ENCODE measurements at regions not wholly inside any gene's neighbourhood (a gene's known extent, or its start where the extent isn't known, plus 50 kb on each side); places are given as distances from the start of the nearest gene placed in this dataset.

DNA sequence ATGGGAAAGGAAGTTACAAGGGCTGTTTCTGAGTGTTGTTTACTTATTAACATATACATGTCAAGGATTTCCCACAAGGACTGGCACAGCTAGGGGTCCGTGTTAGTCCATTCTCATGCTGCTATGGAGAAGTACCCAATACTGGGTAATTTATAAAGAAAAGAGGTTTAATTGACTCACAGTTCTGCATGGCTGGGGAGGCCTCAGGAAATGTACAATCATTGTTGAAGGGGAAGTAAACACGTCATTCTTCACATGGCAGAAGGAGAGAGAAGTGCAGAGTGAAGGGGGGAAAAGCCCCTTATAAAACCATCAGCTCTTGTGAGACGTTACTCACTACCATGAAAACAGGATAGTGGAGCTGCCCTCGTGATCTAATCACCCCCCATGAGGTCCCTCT is 128.9 kb upstream of the CELF4 start:
- TF ChIP-seq FOXP2 (optimal IDR thresholded peaks at IDR 0.05; ENCODE audit: borderline replicate concordance, extremely low read depth, extremely low read length, insufficient read depth) (no peak), TAF1 (IDR thresholded peaks at IDR 0.05; ENCODE audit: borderline replicate concordance, insufficient read depth, low read length) (no peak), POLR2AphosphoS5 (IDR thresholded peaks at IDR 0.05; ENCODE audit: low read depth, low read length) (no peak), SIN3A (IDR thresholded peaks at IDR 0.05; ENCODE audit: borderline replicate concordance, insufficient read depth, low read length) (no peak)
- TF ChIP-seq, protein P1, sequence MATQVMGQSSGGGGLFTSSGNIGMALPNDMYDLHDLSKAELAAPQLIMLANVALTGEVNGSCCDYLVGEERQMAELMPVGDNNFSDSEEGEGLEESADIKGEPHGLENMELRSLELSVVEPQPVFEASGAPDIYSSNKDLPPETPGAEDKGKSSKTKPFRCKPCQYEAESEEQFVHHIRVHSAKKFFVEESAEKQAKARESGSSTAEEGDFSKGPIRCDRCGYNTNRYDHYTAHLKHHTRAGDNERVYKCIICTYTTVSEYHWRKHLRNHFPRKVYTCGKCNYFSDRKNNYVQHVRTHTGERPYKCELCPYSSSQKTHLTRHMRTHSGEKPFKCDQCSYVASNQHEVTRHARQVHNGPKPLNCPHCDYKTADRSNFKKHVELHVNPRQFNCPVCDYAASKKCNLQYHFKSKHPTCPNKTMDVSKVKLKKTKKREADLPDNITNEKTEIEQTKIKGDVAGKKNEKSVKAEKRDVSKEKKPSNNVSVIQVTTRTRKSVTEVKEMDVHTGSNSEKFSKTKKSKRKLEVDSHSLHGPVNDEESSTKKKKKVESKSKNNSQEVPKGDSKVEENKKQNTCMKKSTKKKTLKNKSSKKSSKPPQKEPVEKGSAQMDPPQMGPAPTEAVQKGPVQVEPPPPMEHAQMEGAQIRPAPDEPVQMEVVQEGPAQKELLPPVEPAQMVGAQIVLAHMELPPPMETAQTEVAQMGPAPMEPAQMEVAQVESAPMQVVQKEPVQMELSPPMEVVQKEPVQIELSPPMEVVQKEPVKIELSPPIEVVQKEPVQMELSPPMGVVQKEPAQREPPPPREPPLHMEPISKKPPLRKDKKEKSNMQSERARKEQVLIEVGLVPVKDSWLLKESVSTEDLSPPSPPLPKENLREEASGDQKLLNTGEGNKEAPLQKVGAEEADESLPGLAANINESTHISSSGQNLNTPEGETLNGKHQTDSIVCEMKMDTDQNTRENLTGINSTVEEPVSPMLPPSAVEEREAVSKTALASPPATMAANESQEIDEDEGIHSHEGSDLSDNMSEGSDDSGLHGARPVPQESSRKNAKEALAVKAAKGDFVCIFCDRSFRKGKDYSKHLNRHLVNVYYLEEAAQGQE (IDR thresholded peaks at IDR 0.05; ENCODE audit: insufficient read depth in 1 of 2, low read depth in 2 of 2, low read length in 2 of 2), result no peak

DNA sequence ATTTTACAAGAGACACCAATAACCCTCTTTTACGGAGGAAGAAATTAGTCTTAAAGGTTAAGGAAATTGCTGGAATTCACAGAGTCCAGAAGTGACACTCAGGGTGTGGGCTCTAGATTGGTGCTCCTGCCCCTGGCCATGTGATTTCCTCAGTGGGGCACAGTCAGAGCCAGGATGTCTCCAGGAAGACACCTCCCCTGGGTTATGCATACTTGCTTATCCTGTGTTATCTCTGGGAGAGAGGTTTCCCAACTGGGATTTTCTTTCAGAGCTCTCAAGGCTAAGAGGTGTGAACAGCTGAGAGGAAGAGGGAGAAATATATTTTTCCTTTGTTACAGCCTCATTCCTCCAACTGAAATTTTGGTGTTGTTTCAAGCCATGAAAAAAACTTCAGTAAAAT is 125.6 kb upstream of the CELF4 start:
- TF ChIP-seq SIN3A (IDR thresholded peaks at IDR 0.05; ENCODE audit: borderline replicate concordance, insufficient read depth, low read length), result no peak
- no peak for TF ChIP-seq TAF1 (IDR thresholded peaks at IDR 0.05; ENCODE audit: borderline replicate concordance, insufficient read depth, low read length)
- TF ChIP-seq POLR2AphosphoS5 (IDR thresholded peaks at IDR 0.05; ENCODE audit: low read depth, low read length), result no peak
- TF ChIP-seq, protein P1 (IDR thresholded peaks at IDR 0.05; ENCODE audit: insufficient read depth in 1 of 2, low read depth in 2 of 2, low read length in 2 of 2), result no peak
- TF ChIP-seq FOXP2 (optimal IDR thresholded peaks at IDR 0.05; ENCODE audit: borderline replicate concordance, extremely low read depth, extremely low read length, insufficient read depth), result no peak

GRCh38 chr18:37689841-37690240 is 124.2 kb upstream of the CELF4 start:
- TF ChIP-seq FOXP2 (optimal IDR thresholded peaks at IDR 0.05; ENCODE audit: borderline replicate concordance, extremely low read depth, extremely low read length, insufficient read depth) (no peak), SIN3A (IDR thresholded peaks at IDR 0.05; ENCODE audit: borderline replicate concordance, insufficient read depth, low read length) (no peak), POLR2AphosphoS5 (IDR thresholded peaks at IDR 0.05; ENCODE audit: low read depth, low read length) (no peak), TAF1 (IDR thresholded peaks at IDR 0.05; ENCODE audit: borderline replicate concordance, insufficient read depth, low read length) (no peak)
- TF ChIP-seq, protein P1 (IDR thresholded peaks at IDR 0.05; ENCODE audit: insufficient read depth in 1 of 2, low read depth in 2 of 2, low read length in 2 of 2), result no peak

DNA sequence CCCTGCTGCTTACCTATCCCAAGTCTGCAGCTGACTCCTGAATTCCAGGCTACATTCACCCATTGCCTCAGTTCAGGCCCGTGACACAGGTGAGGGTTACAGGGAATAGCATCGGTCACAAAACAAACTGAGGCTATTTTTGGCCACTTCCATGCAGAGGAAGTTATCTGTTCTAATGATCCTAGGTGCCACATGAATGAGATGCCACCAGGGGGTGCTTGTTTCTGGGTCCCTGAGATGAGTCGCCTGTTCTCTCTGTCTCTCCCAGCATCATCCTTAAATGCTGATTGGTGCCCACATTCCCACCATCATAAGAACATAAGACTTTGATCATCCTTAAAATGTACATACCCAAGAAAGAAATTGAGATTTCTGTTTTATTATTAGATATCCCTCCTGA is 119.0 kb upstream of the CELF4 start:
- no peak for TF ChIP-seq SIN3A (IDR thresholded peaks at IDR 0.05; ENCODE audit: borderline replicate concordance, insufficient read depth, low read length)
- no peak for TF ChIP-seq POLR2AphosphoS5 (IDR thresholded peaks at IDR 0.05; ENCODE audit: low read depth, low read length)

GRCh38 chr18:37684183-37684582 is 118.6 kb upstream of the CELF4 start:
- TF ChIP-seq FOXP2 (optimal IDR thresholded peaks at IDR 0.05; ENCODE audit: borderline replicate concordance, extremely low read depth, extremely low read length, insufficient read depth) (no peak), SIN3A (IDR thresholded peaks at IDR 0.05; ENCODE audit: borderline replicate concordance, insufficient read depth, low read length) (no peak), POLR2AphosphoS5 (IDR thresholded peaks at IDR 0.05; ENCODE audit: low read depth, low read length) (no peak), TAF1 (IDR thresholded peaks at IDR 0.05; ENCODE audit: borderline replicate concordance, insufficient read depth, low read length) (no peak)
- TF ChIP-seq, protein P1 (IDR thresholded peaks at IDR 0.05; ENCODE audit: insufficient read depth in 1 of 2, low read depth in 2 of 2, low read length in 2 of 2), result no peak

Measured in PFSK-1 (cell line).